Keratinocyte (primary cell): ENCODE measurements at regions not wholly inside any gene's neighbourhood (a gene's known extent, or its start where the extent isn't known, plus 50 kb on each side); places are given as distances from the start of the nearest gene placed in this dataset.

Experiments
- DNase-seq: peaks from one replicate; pipeline ENCODE4 v3.0.0-alpha.2; 2011; ENCODE audit warnings: low read depth, missing footprints, low spot score
- FAIRE-seq: peaks from 2 replicates; lab custom pipeline; 2011; peaks lifted over from hg19 to GRCh38; lab: Jason Lieb, UNC
- H2AFZ ChIP-seq: 2 replicates; pipeline ENCODE4 v1.6.0; 2012; ENCODE audit warnings: low read length, control low read depth, inconsistent platforms; ENCODE audit not compliant: control insufficient read depth
- H3K27ac ChIP-seq: 2 replicates; pipeline ENCODE4 v1.5.1; 2011; ENCODE audit warnings: low read length; ENCODE audit not compliant: control insufficient read depth, insufficient read depth
- H3K27me3 ChIP-seq: 3 replicates; pipeline ENCODE4 v1.6.0; 2011; ENCODE audit warnings: low read length; ENCODE audit not compliant: control insufficient read depth, insufficient read depth; ENCODE audit errors: extremely low read depth
- H3K36me3 ChIP-seq, 2 experiments: 2 replicates in 1 of 2; 3 replicates in 1 of 2; pipeline ENCODE4 v1.5.1; 2011; ENCODE audit warnings: low read length in 2 of 2, mild to moderate bottlenecking in 1 of 2; ENCODE audit not compliant: control insufficient read depth in 2 of 2, insufficient read depth in 2 of 2; ENCODE audit errors: extremely low read depth in 1 of 2
- H3K4me1 ChIP-seq: 3 replicates; pipeline ENCODE4 v1.5.1; 2011; ENCODE audit warnings: low read length; ENCODE audit not compliant: control insufficient read depth, insufficient read depth; ENCODE audit errors: extremely low read depth
- H3K4me2 ChIP-seq: 3 replicates; pipeline ENCODE4 v1.6.0; 2011; ENCODE audit warnings: low read depth, low read length; ENCODE audit not compliant: control insufficient read depth, insufficient read depth; ENCODE audit errors: extremely low read depth
- H3K4me3 ChIP-seq, 3 experiments: fragments of 200-600 bp in 1 of 3; sonication (generic) in 1 of 3; 2 replicates in 2 of 3; 3 replicates in 1 of 3; pipeline ENCODE4 v1.5.1; 2011 to 2016; ENCODE audit warnings: low read length in 3 of 3, mild to moderate bottlenecking in 3 of 3, control low read depth in 2 of 3, inconsistent platforms in 1 of 3, low read depth in 1 of 3, mixed read lengths in 1 of 3, mixed run types in 1 of 3, moderate library complexity in 1 of 3; ENCODE audit not compliant: control insufficient read depth in 2 of 3, insufficient read depth in 2 of 3; ENCODE audit errors: extremely low read depth in 1 of 3
- H3K79me2 ChIP-seq: 2 replicates; pipeline ENCODE4 v1.6.0; 2012; ENCODE audit warnings: low read length; ENCODE audit not compliant: control insufficient read depth, insufficient read depth
- H3K9ac ChIP-seq: 3 replicates; pipeline ENCODE4 v1.6.0; 2011; ENCODE audit warnings: low read length; ENCODE audit not compliant: control insufficient read depth, insufficient read depth; ENCODE audit errors: extremely low read depth
- H3K9me1 ChIP-seq: 3 replicates; pipeline ENCODE4 v1.6.0; 2011; ENCODE audit warnings: low read length; ENCODE audit not compliant: control insufficient read depth, insufficient read depth; ENCODE audit errors: extremely low read depth
- H3K9me3 ChIP-seq: 2 replicates; pipeline ENCODE4 v1.5.1; 2012; ENCODE audit warnings: low read depth, low read length; ENCODE audit not compliant: control insufficient read depth
- H4K20me1 ChIP-seq: 3 replicates; pipeline ENCODE4 v1.6.0; 2011; ENCODE audit warnings: low read length; ENCODE audit not compliant: control insufficient read depth, insufficient read depth; ENCODE audit errors: extremely low read depth
- CTCF ChIP-seq, 3 experiments: IDR thresholded peaks in 1 of 3; conservative IDR thresholded peaks in 1 of 3; optimal IDR thresholded peaks in 1 of 3; 2 replicates in 2 of 3; 3 replicates in 1 of 3; pipeline versions ENCODE3 to v1.5.1; 2011; ENCODE audit warnings: low read length in 3 of 3, mild to moderate bottlenecking in 3 of 3, moderate library complexity in 2 of 3, control low read depth in 1 of 3, inconsistent platforms in 1 of 3; ENCODE audit not compliant: insufficient read depth in 2 of 3; ENCODE audit errors: extremely low read depth in 1 of 3
- EZH2 ChIP-seq: IDR thresholded peaks from one replicate; pipeline ENCODE4 v1.6.1; 2012; ENCODE audit warnings: inconsistent platforms, mild to moderate bottlenecking, low read length, moderate library complexity
- dilution Hi-C: fragments of 300-500 bp; cut with MboI; formaldehyde crosslinking; loops from one replicate; pipeline ENCODE4 v1.7.0; 2020; ENCODE audit warnings: low sequenced_read_pairs; ENCODE audit not compliant: extremely low pct_ligation_motif_present

- TF ChIP-seq CTCF (optimal IDR thresholded peaks at IDR 0.05 in 1 of 3, IDR thresholded peaks at IDR 0.05 in 1 of 3, conservative IDR thresholded peaks at IDR 0.05 in 1 of 3; ENCODE audit: extremely low read depth in 1 of 3, insufficient read depth in 2 of 3, low read length in 3 of 3) (no peak), EZH2 (no peak)
- dilution Hi-C loops: no loop called here
These were observed 69.7 kb upstream of the KL start for GRCh38 chr13:32946558-32946957.

GRCh38 chr13:32947411-32948276, 68.6 kb upstream of the KL start:
- Histone ChIP-seq H3K36me3 (no peaks in the 10 kb centered on the region), H3K4me1 (no peaks in the 10 kb centered on the region), H3K79me2 (no peaks in the 10 kb centered on the region), H3K27me3 (peaks cover 4% of the 10 kb centered on the region), H3K9me3 (no peaks in the 10 kb centered on the region), H4K20me1 (no peaks in the 10 kb centered on the region), H3K9me1 (no peaks in the 10 kb centered on the region), H3K4me2 (no peak overlapping the region), H2AFZ (no peak overlapping the region), H3K27ac (no peak overlapping the region), H3K9ac (no peak overlapping the region), H3K4me3 (no peak overlapping the region)
- no peak for TF ChIP-seq EZH2
- TF ChIP-seq CTCF (optimal IDR thresholded peaks at IDR 0.05 in 1 of 3, IDR thresholded peaks at IDR 0.05 in 1 of 3, conservative IDR thresholded peaks at IDR 0.05 in 1 of 3; ENCODE audit: extremely low read depth in 1 of 3, insufficient read depth in 2 of 3, low read length in 3 of 3): no peak
- FAIRE-seq (no peak), DNase-seq (no peak)
- dilution Hi-C loops: no loop called here

More at GRCh38 chr13:32946558-32946957, 69.7 kb upstream of the KL start:
- no peaks in the 10 kb centered on the region for H4K20me1 ChIP-seq
- H3K9ac ChIP-seq: no peak overlapping the region
- H3K9me3 ChIP-seq: no peaks in the 10 kb centered on the region
- H2AFZ ChIP-seq: no peak overlapping the region
- no peak for FAIRE-seq
- no peak overlapping the region for H3K27ac ChIP-seq
- no peaks in the 10 kb centered on the region for H3K4me1 ChIP-seq
- H3K9me1 ChIP-seq: no peaks in the 10 kb centered on the region
- H3K79me2 ChIP-seq: no peaks in the 10 kb centered on the region
- H3K4me3 ChIP-seq: no peak overlapping the region
- no peak for DNase-seq
- H3K36me3 ChIP-seq: no peaks in the 10 kb centered on the region
- peaks cover 4% of the 10 kb centered on the region for H3K27me3 ChIP-seq
- H3K4me2 ChIP-seq: no peak overlapping the region
